ENCODE measurements at regions not wholly inside any gene's neighbourhood (a gene's known extent, or its start where the extent isn't known, plus 50 kb on each side); places are given as distances from the start of the nearest gene placed in this dataset.

GRCh38 chr5:26569241-26569928 is 469.0 kb downstream of the CDH9 start:
- no peaks in the 10 kb centered on the region for H3K4me1 ChIP-seq (ENCODE audit: control insufficient read depth in 5 of 5, insufficient read depth in 5 of 5, low read length in 5 of 5)
- H3K9me3 ChIP-seq (ENCODE audit: control insufficient read depth in 5 of 5, low read length in 5 of 5): peaks cover 0 to 10% (median 0%) of the 10 kb centered on the region in 5 donors
- H3K27ac ChIP-seq (ENCODE audit: low read depth, low read length): no peak overlapping the region
- H3K27me3 ChIP-seq (ENCODE audit: control insufficient read depth in 5 of 5, insufficient read depth in 4 of 5, low read length in 5 of 5): no peaks in the 10 kb centered on the region
- H3K4me3 ChIP-seq (ENCODE audit: low read depth in 1 of 5, low read length in 5 of 5): no peak overlapping the region
- no peaks in the 10 kb centered on the region for H3K36me3 ChIP-seq (ENCODE audit: control insufficient read depth in 5 of 5, insufficient read depth in 5 of 5, low read length in 5 of 5)
- no peak overlapping the region for H3K9ac ChIP-seq (ENCODE audit: low read length in 5 of 5)

GRCh38 chr5:26568316-26568715 is 470.1 kb downstream of the CDH9 start:
- Histone ChIP-seq H3K9me3 (ENCODE audit: control insufficient read depth in 5 of 5, low read length in 5 of 5) (peaks cover 0 to 10% (median 0%) of the 10 kb centered on the region in 5 donors), H3K9ac (ENCODE audit: low read length in 5 of 5) (no peak overlapping the region), H3K4me1 (ENCODE audit: control insufficient read depth in 5 of 5, insufficient read depth in 5 of 5, low read length in 5 of 5) (no peaks in the 10 kb centered on the region)

GRCh38 chr5:26563979-26564378 is 474.4 kb downstream of the CDH9 start:
- Histone ChIP-seq H3K9me3 (ENCODE audit: control insufficient read depth in 5 of 5, low read length in 5 of 5) (peaks cover 0 to 9% (median 0%) of the 10 kb centered on the region in 5 donors), H3K27me3 (ENCODE audit: control insufficient read depth in 5 of 5, insufficient read depth in 4 of 5, low read length in 5 of 5) (no peaks in the 10 kb centered on the region), H3K4me3 (ENCODE audit: low read depth in 1 of 5, low read length in 5 of 5) (no peak overlapping the region), H3K4me1 (ENCODE audit: control insufficient read depth in 5 of 5, insufficient read depth in 5 of 5, low read length in 5 of 5) (no peaks in the 10 kb centered on the region), H3K9ac (ENCODE audit: low read length in 5 of 5) (no peak overlapping the region), H3K36me3 (ENCODE audit: control insufficient read depth in 5 of 5, insufficient read depth in 5 of 5, low read length in 5 of 5) (no peaks in the 10 kb centered on the region), H3K27ac (ENCODE audit: low read depth, low read length) (no peak overlapping the region)

More at GRCh38 chr5:26568316-26568715, 470.1 kb downstream of the CDH9 start:
- Histone ChIP-seq H3K36me3 (ENCODE audit: control insufficient read depth in 5 of 5, insufficient read depth in 5 of 5, low read length in 5 of 5) (no peaks in the 10 kb centered on the region), H3K27me3 (ENCODE audit: control insufficient read depth in 5 of 5, insufficient read depth in 4 of 5, low read length in 5 of 5) (no peaks in the 10 kb centered on the region), H3K27ac (ENCODE audit: low read depth, low read length) (no peak overlapping the region), H3K4me3 (ENCODE audit: low read depth in 1 of 5, low read length in 5 of 5) (no peak overlapping the region)

GRCh38 chr5:26553079-26553478 is 485.3 kb downstream of the CDH9 start:
- Histone ChIP-seq H3K4me3 (ENCODE audit: low read depth in 1 of 5, low read length in 5 of 5) (no peak overlapping the region), H3K4me1 (ENCODE audit: control insufficient read depth in 5 of 5, insufficient read depth in 5 of 5, low read length in 5 of 5) (no peaks in the 10 kb centered on the region), H3K36me3 (ENCODE audit: control insufficient read depth in 5 of 5, insufficient read depth in 5 of 5, low read length in 5 of 5) (no peaks in the 10 kb centered on the region), H3K9ac (ENCODE audit: low read length in 5 of 5) (no peak overlapping the region), H3K9me3 (ENCODE audit: control insufficient read depth in 5 of 5, low read length in 5 of 5) (peaks cover 0 to 3% (median 0%) of the 10 kb centered on the region in 5 donors), H3K27me3 (ENCODE audit: control insufficient read depth in 5 of 5, insufficient read depth in 4 of 5, low read length in 5 of 5) (no peaks in the 10 kb centered on the region), H3K27ac (ENCODE audit: low read depth, low read length) (no peak overlapping the region)

- no peak overlapping the region for H3K4me3 ChIP-seq (ENCODE audit: low read depth in 1 of 5, low read length in 5 of 5)
- H3K9me3 ChIP-seq (ENCODE audit: control insufficient read depth in 5 of 5, low read length in 5 of 5): peaks cover 0 to 8% (median 3%) of the 10 kb centered on the region in 5 donors
- no peaks in the 10 kb centered on the region for H3K27me3 ChIP-seq (ENCODE audit: control insufficient read depth in 5 of 5, insufficient read depth in 4 of 5, low read length in 5 of 5)
- H3K36me3 ChIP-seq (ENCODE audit: control insufficient read depth in 5 of 5, insufficient read depth in 5 of 5, low read length in 5 of 5): no peaks in the 10 kb centered on the region
- H3K9ac ChIP-seq (ENCODE audit: low read length in 5 of 5): no peak overlapping the region
- H3K4me1 ChIP-seq (ENCODE audit: control insufficient read depth in 5 of 5, insufficient read depth in 5 of 5, low read length in 5 of 5): no peaks in the 10 kb centered on the region
- H3K27ac ChIP-seq (ENCODE audit: low read depth, low read length): no peak overlapping the region
Observed at GRCh38 chr5:26543987-26544386, 494.4 kb downstream of the CDH9 start.

DNA sequence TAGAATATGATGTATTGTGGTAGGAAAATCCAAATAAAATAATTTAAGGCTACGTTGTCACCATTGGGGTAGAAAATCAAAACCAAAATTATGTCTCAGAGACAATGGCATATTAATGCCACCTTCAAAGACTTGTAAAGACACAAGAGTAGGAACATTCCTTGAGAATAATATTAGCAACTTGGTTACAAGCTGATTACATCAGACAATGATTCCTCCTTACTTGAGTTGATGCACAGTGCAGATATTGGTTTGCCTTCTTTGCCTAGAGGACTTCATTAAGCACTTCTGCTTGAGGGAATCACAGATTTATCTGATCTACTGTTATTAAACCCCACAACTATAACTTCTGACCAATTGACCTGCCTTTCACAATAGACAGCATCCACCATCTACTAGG is 500.2 kb downstream of the CDH9 start:
- H3K4me1 ChIP-seq (ENCODE audit: control insufficient read depth in 5 of 5, insufficient read depth in 5 of 5, low read length in 5 of 5): no peaks in the 10 kb centered on the region
- no peak overlapping the region for H3K4me3 ChIP-seq (ENCODE audit: low read depth in 1 of 5, low read length in 5 of 5)
- no peak overlapping the region for H3K9ac ChIP-seq (ENCODE audit: low read length in 5 of 5)
- no peak overlapping the region for H3K27ac ChIP-seq (ENCODE audit: low read depth, low read length)
- H3K36me3 ChIP-seq (ENCODE audit: control insufficient read depth in 5 of 5, insufficient read depth in 5 of 5, low read length in 5 of 5): no peaks in the 10 kb centered on the region
- H3K27me3 ChIP-seq (ENCODE audit: control insufficient read depth in 5 of 5, insufficient read depth in 4 of 5, low read length in 5 of 5): no peaks in the 10 kb centered on the region
- H3K9me3 ChIP-seq (ENCODE audit: control insufficient read depth in 5 of 5, low read length in 5 of 5): peaks cover 0 to 7% (median 3%) of the 10 kb centered on the region in 5 donors

DNA sequence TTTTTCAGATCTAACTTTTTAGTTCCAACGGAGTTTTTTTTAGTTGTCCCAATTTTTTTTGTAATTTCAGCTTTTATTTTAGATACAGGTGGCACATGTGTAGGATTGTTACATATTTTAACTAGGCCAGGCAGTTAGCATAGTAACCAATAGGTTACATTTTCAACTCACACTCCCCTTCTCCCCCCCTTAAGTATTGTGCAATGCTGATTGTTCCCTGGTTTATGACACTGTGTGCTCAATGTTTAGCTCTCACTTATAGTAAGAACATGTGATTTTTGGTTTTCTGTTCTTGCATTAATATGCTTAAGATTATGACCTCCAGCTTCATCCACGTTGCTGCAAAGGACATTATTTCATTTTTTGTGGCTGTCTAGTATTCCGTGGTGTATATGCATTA is 503.2 kb downstream of the CDH9 start:
- H3K9me3 ChIP-seq (ENCODE audit: control insufficient read depth in 5 of 5, low read length in 5 of 5): peaks cover 0 to 2% (median 0%) of the 10 kb centered on the region in 5 donors
- H3K4me3 ChIP-seq (ENCODE audit: low read depth in 1 of 5, low read length in 5 of 5): no peak overlapping the region
- H3K4me1 ChIP-seq (ENCODE audit: control insufficient read depth in 5 of 5, insufficient read depth in 5 of 5, low read length in 5 of 5): no peaks in the 10 kb centered on the region
- H3K27me3 ChIP-seq (ENCODE audit: control insufficient read depth in 5 of 5, insufficient read depth in 4 of 5, low read length in 5 of 5): no peaks in the 10 kb centered on the region
- H3K9ac ChIP-seq (ENCODE audit: low read length in 5 of 5): no peak overlapping the region
- no peaks in the 10 kb centered on the region for H3K36me3 ChIP-seq (ENCODE audit: control insufficient read depth in 5 of 5, insufficient read depth in 5 of 5, low read length in 5 of 5)
- no peak overlapping the region for H3K27ac ChIP-seq (ENCODE audit: low read depth, low read length)

DNA sequence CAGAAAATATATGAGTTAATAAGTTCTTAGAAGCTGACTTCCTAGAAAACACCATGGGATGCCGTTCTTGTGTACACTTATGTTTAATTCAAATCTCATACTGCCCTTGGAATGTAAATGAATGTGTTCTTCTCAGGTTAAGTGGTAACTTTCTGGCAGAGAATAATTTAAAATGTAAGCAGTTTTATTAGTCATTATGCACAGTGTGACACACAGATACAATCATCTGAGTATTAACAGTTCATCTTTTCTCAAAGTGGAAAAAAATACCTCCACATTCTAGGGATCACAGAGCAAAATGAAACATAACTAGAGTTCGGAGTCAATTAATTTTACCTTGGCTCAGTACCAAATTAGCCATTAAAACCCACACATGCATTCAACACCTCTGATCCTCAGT is 508.1 kb downstream of the CDH9 start:
- H3K4me3 ChIP-seq (ENCODE audit: low read depth in 1 of 5, low read length in 5 of 5): no peak overlapping the region
- H3K36me3 ChIP-seq (ENCODE audit: control insufficient read depth in 5 of 5, insufficient read depth in 5 of 5, low read length in 5 of 5): no peaks in the 10 kb centered on the region
- no peaks in the 10 kb centered on the region for H3K27me3 ChIP-seq (ENCODE audit: control insufficient read depth in 5 of 5, insufficient read depth in 4 of 5, low read length in 5 of 5)
- peaks cover 0 to 2% (median 0%) of the 10 kb centered on the region in 5 donors for H3K9me3 ChIP-seq (ENCODE audit: control insufficient read depth in 5 of 5, low read length in 5 of 5)
- H3K4me1 ChIP-seq (ENCODE audit: control insufficient read depth in 5 of 5, insufficient read depth in 5 of 5, low read length in 5 of 5): no peaks in the 10 kb centered on the region
- H3K9ac ChIP-seq (ENCODE audit: low read length in 5 of 5): no peak overlapping the region
- H3K27ac ChIP-seq (ENCODE audit: low read depth, low read length): no peak overlapping the region

- Histone ChIP-seq H3K9ac (ENCODE audit: low read length in 5 of 5) (no peak overlapping the region), H3K36me3 (ENCODE audit: control insufficient read depth in 5 of 5, insufficient read depth in 5 of 5, low read length in 5 of 5) (no peaks in the 10 kb centered on the region), H3K9me3 (ENCODE audit: control insufficient read depth in 5 of 5, low read length in 5 of 5) (no peaks in the 10 kb centered on the region), H3K27me3 (ENCODE audit: control insufficient read depth in 5 of 5, insufficient read depth in 4 of 5, low read length in 5 of 5) (no peaks in the 10 kb centered on the region), H3K4me3 (ENCODE audit: low read depth in 1 of 5, low read length in 5 of 5) (no peak overlapping the region), H3K27ac (ENCODE audit: low read depth, low read length) (no peak overlapping the region), H3K4me1 (ENCODE audit: control insufficient read depth in 5 of 5, insufficient read depth in 5 of 5, low read length in 5 of 5) (no peaks in the 10 kb centered on the region)
Observed at GRCh38 chr5:26519245-26519644, 519.1 kb downstream of the CDH9 start.

DNA sequence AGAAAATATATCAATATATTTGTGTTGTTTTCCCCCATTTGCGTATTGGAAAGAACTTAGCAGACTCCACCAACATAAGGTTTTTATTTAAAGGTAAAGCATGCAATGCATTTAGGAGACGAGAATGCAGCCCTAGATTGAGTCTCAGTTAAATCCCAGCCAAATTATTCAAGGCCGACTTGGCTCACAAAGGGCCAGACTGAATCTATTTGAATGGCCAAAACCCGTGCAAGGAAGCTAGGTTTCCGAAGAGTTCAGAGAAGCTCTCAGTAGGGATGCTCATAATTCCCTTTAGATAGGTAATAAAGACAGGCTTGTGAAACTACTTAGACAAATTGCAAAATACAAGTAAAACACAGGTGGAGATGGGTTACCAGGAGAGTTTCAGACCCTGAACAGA is 520.3 kb downstream of the CDH9 start:
- Histone ChIP-seq H3K27ac (ENCODE audit: low read depth, low read length) (no peak overlapping the region), H3K9ac (ENCODE audit: low read length in 5 of 5) (no peak overlapping the region), H3K4me1 (ENCODE audit: control insufficient read depth in 5 of 5, insufficient read depth in 5 of 5, low read length in 5 of 5) (no peaks in the 10 kb centered on the region), H3K4me3 (ENCODE audit: low read depth in 1 of 5, low read length in 5 of 5) (no peak overlapping the region), H3K9me3 (ENCODE audit: control insufficient read depth in 5 of 5, low read length in 5 of 5) (no peaks in the 10 kb centered on the region), H3K27me3 (ENCODE audit: control insufficient read depth in 5 of 5, insufficient read depth in 4 of 5, low read length in 5 of 5) (no peaks in the 10 kb centered on the region), H3K36me3 (ENCODE audit: control insufficient read depth in 5 of 5, insufficient read depth in 5 of 5, low read length in 5 of 5) (no peaks in the 10 kb centered on the region)

All from subcutaneous abdominal adipose tissue (tissue), 5 donors.